ENCODE measurements at regions not wholly inside any gene's neighbourhood (a gene's known extent, or its start where the extent isn't known, plus 50 kb on each side); places are given as distances from the start of the nearest gene placed in this dataset.
"Not testable (repeated sequence)": the region's sequence is repeated elsewhere in the genome, so short reads cannot be mapped to it uniquely, and the experiment has no call there.

GRCh38 chr2:192921631-192922030, 726.9 kb upstream of the TMEFF2 start:
- not testable (repeated sequence) for TF ChIP-seq CEBPB (IDR thresholded peaks at IDR 0.05); RCOR1 (IDR thresholded peaks at IDR 0.05; ENCODE audit: low read depth, low read length); EP300 (IDR thresholded peaks at IDR 0.05); POLR2A (IDR thresholded peaks at IDR 0.05; ENCODE audit: low read length)
- TF ChIP-seq, protein P1, sequence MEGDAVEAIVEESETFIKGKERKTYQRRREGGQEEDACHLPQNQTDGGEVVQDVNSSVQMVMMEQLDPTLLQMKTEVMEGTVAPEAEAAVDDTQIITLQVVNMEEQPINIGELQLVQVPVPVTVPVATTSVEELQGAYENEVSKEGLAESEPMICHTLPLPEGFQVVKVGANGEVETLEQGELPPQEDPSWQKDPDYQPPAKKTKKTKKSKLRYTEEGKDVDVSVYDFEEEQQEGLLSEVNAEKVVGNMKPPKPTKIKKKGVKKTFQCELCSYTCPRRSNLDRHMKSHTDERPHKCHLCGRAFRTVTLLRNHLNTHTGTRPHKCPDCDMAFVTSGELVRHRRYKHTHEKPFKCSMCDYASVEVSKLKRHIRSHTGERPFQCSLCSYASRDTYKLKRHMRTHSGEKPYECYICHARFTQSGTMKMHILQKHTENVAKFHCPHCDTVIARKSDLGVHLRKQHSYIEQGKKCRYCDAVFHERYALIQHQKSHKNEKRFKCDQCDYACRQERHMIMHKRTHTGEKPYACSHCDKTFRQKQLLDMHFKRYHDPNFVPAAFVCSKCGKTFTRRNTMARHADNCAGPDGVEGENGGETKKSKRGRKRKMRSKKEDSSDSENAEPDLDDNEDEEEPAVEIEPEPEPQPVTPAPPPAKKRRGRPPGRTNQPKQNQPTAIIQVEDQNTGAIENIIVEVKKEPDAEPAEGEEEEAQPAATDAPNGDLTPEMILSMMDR (IDR thresholded peaks at IDR 0.05), result not testable (repeated sequence)
